OCI-LY7 (cell line): ENCODE measurements at regions not wholly inside any gene's neighbourhood (a gene's known extent, or its start where the extent isn't known, plus 50 kb on each side); places are given as distances from the start of the nearest gene placed in this dataset.
"Not testable (repeated sequence)": the region's sequence is repeated elsewhere in the genome, so short reads cannot be mapped to it uniquely, and the experiment has no call there.

ENCODE experiments used
- EZH2phosphoT487 ChIP-seq: fragments of 200-600 bp; sonication (generic); IDR thresholded peaks from 2 replicates; pipeline ENCODE4 v1.6.1; 2018; ENCODE audit warnings: low read depth, borderline replicate concordance, mild to moderate bottlenecking, mixed run types, antibody characterized with exemption, low read length, moderate library complexity, mixed read lengths
- TF ChIP-seq, protein P1 (sequence below): fragments of 200-600 bp; sonication (generic); conservative IDR thresholded peaks from 2 replicates; pipeline ENCODE4 v1.5.1; 2014; ENCODE audit warnings: mild to moderate bottlenecking, antibody characterized with exemption, low read length, moderate library complexity, mixed read lengths

DNA sequence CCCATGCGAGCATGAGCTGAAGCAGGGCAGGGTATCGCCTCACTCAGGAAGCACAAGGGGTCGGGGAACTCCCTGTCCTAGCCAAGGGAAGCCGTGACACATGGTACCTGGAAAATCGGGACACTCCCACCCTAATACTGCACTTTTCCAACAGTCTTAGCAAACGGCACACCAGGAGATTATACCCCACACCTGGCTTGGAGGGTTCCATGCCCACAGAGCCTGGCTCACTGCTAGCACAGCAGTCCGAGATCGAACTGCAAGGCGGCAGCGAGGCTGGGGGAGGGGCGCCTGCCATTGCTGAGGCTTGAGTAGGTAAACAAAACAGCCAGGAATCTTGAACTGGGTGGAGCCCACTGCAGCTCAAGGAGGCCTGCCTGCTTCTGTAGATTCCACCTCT is 430.7 kb downstream of the ADCYAP1 start:
- TF ChIP-seq, protein P1, sequence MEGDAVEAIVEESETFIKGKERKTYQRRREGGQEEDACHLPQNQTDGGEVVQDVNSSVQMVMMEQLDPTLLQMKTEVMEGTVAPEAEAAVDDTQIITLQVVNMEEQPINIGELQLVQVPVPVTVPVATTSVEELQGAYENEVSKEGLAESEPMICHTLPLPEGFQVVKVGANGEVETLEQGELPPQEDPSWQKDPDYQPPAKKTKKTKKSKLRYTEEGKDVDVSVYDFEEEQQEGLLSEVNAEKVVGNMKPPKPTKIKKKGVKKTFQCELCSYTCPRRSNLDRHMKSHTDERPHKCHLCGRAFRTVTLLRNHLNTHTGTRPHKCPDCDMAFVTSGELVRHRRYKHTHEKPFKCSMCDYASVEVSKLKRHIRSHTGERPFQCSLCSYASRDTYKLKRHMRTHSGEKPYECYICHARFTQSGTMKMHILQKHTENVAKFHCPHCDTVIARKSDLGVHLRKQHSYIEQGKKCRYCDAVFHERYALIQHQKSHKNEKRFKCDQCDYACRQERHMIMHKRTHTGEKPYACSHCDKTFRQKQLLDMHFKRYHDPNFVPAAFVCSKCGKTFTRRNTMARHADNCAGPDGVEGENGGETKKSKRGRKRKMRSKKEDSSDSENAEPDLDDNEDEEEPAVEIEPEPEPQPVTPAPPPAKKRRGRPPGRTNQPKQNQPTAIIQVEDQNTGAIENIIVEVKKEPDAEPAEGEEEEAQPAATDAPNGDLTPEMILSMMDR = not testable (repeated sequence)
- TF ChIP-seq EZH2phosphoT487 = not testable (repeated sequence)
